ENCODE measurements at regions not wholly inside any gene's neighbourhood (a gene's known extent, or its start where the extent isn't known, plus 50 kb on each side); places are given as distances from the start of the nearest gene placed in this dataset.

DNA sequence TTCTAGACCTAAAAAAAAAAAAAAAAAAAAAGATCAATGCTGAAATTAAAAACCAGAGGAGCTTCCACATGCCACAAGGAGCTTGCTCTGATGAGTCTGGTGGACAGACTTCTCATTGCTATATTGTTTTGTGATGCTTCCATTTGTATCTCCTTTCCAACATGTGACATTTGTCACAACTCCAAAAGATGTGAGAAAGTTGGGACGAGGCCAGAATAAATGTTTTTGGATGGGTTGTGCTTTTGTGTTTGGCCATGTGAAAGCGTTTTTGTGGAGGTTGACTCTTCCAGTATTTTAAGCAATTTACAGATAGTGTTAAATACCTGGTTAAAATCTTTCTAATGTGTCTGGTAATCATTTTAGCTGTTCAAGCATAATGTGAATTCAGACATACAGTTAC, 280.1 kb downstream of the SKAP2 start:
- Histone ChIP-seq H3K4ac (replicated peaks; ENCODE audit: insufficient read length, low read depth, low read length) (no peak overlapping the region), H3K27ac (ENCODE audit: low read depth, low read length) (no peak overlapping the region), H3K18ac (ENCODE audit: extremely low read depth, low read length) (no peak overlapping the region), H3K56ac (replicated peaks; ENCODE audit: insufficient read length, low read depth, low read length) (no peak overlapping the region), H4K91ac (replicated peaks; ENCODE audit: insufficient read length, low read length) (no peak overlapping the region), H4K20me1 (replicated peaks in 1 of 2; ENCODE audit: control insufficient read depth in 1 of 2, insufficient read depth in 2 of 2, low read length in 2 of 2) (no peaks in the 10 kb centered on the region), H3K27me3 (replicated peaks in 1 of 4; ENCODE audit: control insufficient read depth in 3 of 4, extremely low read depth in 1 of 4, insufficient read depth in 3 of 4, low read length in 3 of 4) (no peaks in the 10 kb centered on the region; a peak in 1 of 7 replicates), H3K23ac (ENCODE audit: insufficient read length) (no peak overlapping the region), H3K4me2 (ENCODE audit: insufficient read depth in 1 of 2, low read depth in 2 of 2, low read length in 2 of 2) (no peak overlapping the region), H2BK120ac (replicated peaks; ENCODE audit: low read depth, low read length) (no peak overlapping the region), H3K9me3 (ENCODE audit: insufficient read depth in 2 of 2, low read depth in 1 of 2, low read length in 1 of 2) (no peaks in the 10 kb centered on the region), H4K5ac (ENCODE audit: insufficient read length, low read depth, low read length) (no peak overlapping the region), H3K4me1 (replicated peaks in 1 of 4; ENCODE audit: control insufficient read depth in 3 of 4, insufficient read depth in 4 of 4, low read length in 3 of 4) (peaks cover 0 to 2% (median 0%) of the 10 kb centered on the region in 4 experiments; a peak in 3 of 7 replicates), H3K14ac (ENCODE audit: insufficient read length) (no peak overlapping the region), H3K79me1 (ENCODE audit: low read depth, low read length) (no peaks in the 10 kb centered on the region), H3K23me2 (ENCODE audit: low read depth, low read length) (no peaks in the 10 kb centered on the region), H2BK5ac (ENCODE audit: low read depth, low read length) (no peak overlapping the region), H2AK5ac (ENCODE audit: low read depth, low read length) (no peak overlapping the region), H2AFZ (ENCODE audit: low read length) (no peak overlapping the region), H3K4me3 (ENCODE audit: extremely low read depth in 1 of 4, insufficient read depth in 2 of 4, low read depth in 3 of 4, low read length in 4 of 4) (no peak overlapping the region), H3K36me3 (ENCODE audit: control insufficient read depth in 2 of 4, insufficient read depth in 4 of 4, low read length in 3 of 4) (no peaks in the 10 kb centered on the region), H2BK15ac (ENCODE audit: low read length) (no peak overlapping the region), H2BK12ac (ENCODE audit: low read depth, low read length) (no peak overlapping the region), H4K8ac (ENCODE audit: extremely low read depth, insufficient read depth, low read length) (no peak overlapping the region), H3K79me2 (ENCODE audit: control insufficient read depth in 1 of 2, insufficient read depth in 2 of 2, low read length in 2 of 2) (no peaks in the 10 kb centered on the region), H2BK20ac (ENCODE audit: low read length) (no peak overlapping the region), H3K9ac (replicated peaks in 1 of 4; ENCODE audit: extremely low read depth in 1 of 4, low read depth in 3 of 4, low read length in 3 of 4) (no peak overlapping the region)
- 94% methylated on average over 2 of the region's 2 CpGs; no CpG with 5 or more reads in 1 of the 2 experiments for WGBS, 2 experiments (ENCODE audit: extremely low coverage in 1 of 2, insufficient coverage in 1 of 2, insufficient read length in 1 of 2, insufficient replicate concordance in 2 of 2, low coverage in 1 of 2, low lambda C conversion rate in 2 of 2, missing lambda C conversion rate in 1 of 2)
- POLR2A ChIA-PET (ENCODE audit: partially characterized antibody) = no interaction called here
- CTCF ChIA-PET (ENCODE audit: partially characterized antibody) = interaction anchor here (0.9 kb wide), 1 partner anchor 73 kb away, joined by 4 read pairs; no protein-coding TSS in a partner anchor
- DNase-seq (ENCODE audit: low read depth in 1 of 2, low spot score in 2 of 2) (no peak), FAIRE-seq (no peak)
- TF ChIP-seq SIRT6 (IDR thresholded peaks at IDR 0.05; ENCODE audit: low read length) (no peak), HDAC2 (IDR thresholded peaks at IDR 0.05; ENCODE audit: borderline replicate concordance in 1 of 2, low read depth in 2 of 2, low read length in 2 of 2) (no peak)
